DMS 273 treated with DMSO at 0.1 percent for 48 hours (cell line): ENCODE measurements at regions not wholly inside any gene's neighbourhood (a gene's known extent, or its start where the extent isn't known, plus 50 kb on each side); places are given as distances from the start of the nearest gene placed in this dataset.
"Not testable (repeated sequence)": the region's sequence is repeated elsewhere in the genome, so short reads cannot be mapped to it uniquely, and the experiment has no call there.

Source experiments
- DNase-seq: peaks from one replicate; lab custom pipeline; 2025; lab: John Stamatoyannopoulos, UW

- no peak for DNase-seq
Measured at GRCh38 chr19:31529121-31529520, 179.9 kb upstream of the TSHZ3 start.

- DNase-seq: no peak
Measured at GRCh38 chr19:31530781-31531180, 181.5 kb upstream of the TSHZ3 start.

- no peak for DNase-seq
Measured at GRCh38 chr19:31531326-31531725, 182.1 kb upstream of the TSHZ3 start.

GRCh38 chr19:31532034-31532433 is 182.8 kb upstream of the TSHZ3 start:
- no peak for DNase-seq

GRCh38 chr19:31533114-31533513 is 183.9 kb upstream of the TSHZ3 start:
- DNase-seq: no peak

GRCh38 chr19:31534231-31534630 is 185.0 kb upstream of the TSHZ3 start:
- DNase-seq: no peak

- no peak for DNase-seq
Measured at GRCh38 chr19:31534786-31535657, 185.8 kb upstream of the TSHZ3 start.

- no peak for DNase-seq
Measured at GRCh38 chr19:31535691-31536460, 186.6 kb upstream of the TSHZ3 start.

- DNase-seq: no peak
Measured at GRCh38 chr19:31537136-31537535, 187.9 kb upstream of the TSHZ3 start.

GRCh38 chr19:31537902-31538301 is 188.7 kb upstream of the TSHZ3 start:
- not testable (repeated sequence) for DNase-seq

GRCh38 chr19:31538879-31539278 is 189.6 kb upstream of the TSHZ3 start:
- DNase-seq: no peak

- no peak for DNase-seq
Measured at GRCh38 chr19:31539386-31539785, 190.2 kb upstream of the TSHZ3 start.

- DNase-seq: no peak
Measured at GRCh38 chr19:31541396-31541795, 192.2 kb upstream of the TSHZ3 start.

GRCh38 chr19:31543456-31543855 is 194.2 kb upstream of the TSHZ3 start:
- no peak for DNase-seq

GRCh38 chr19:31545777-31546176 is 196.5 kb upstream of the TSHZ3 start:
- no peak for DNase-seq

GRCh38 chr19:31546205-31546960 is 197.1 kb upstream of the TSHZ3 start:
- DNase-seq: no peak

- no peak for DNase-seq
Measured at GRCh38 chr19:31548941-31549340, 199.7 kb upstream of the TSHZ3 start.

- no peak for DNase-seq
Measured at GRCh38 chr19:31553112-31553845, 204.0 kb upstream of the TSHZ3 start.

GRCh38 chr19:31553846-31554215 is 204.6 kb upstream of the TSHZ3 start:
- no peak for DNase-seq

- DNase-seq: no peak
Measured at GRCh38 chr19:31554360-31554759, 205.1 kb upstream of the TSHZ3 start.

- DNase-seq: no peak
Measured at GRCh38 chr19:31555634-31556215, 206.5 kb upstream of the TSHZ3 start.
